HEK293T (cell line): ENCODE measurements at regions not wholly inside any gene's neighbourhood (a gene's known extent, or its start where the extent isn't known, plus 50 kb on each side); places are given as distances from the start of the nearest gene placed in this dataset.

Experiments used
- ARNT ChIP-seq: fragments of 450-650 bp; IDR thresholded peaks from 2 replicates; pipeline ENCODE4 v1.6.1; 2017; ENCODE audit warnings: mild to moderate bottlenecking
- FOXK2 ChIP-seq: fragments of 450-650 bp; IDR thresholded peaks from 2 replicates; pipeline ENCODE4 v1.6.1; 2016; ENCODE audit warnings: mild to moderate bottlenecking
- HDGF ChIP-seq: fragments of 450-650 bp; IDR thresholded peaks from 2 replicates; pipeline ENCODE4 v1.6.1; 2017; ENCODE audit warnings: antibody characterized with exemption, borderline replicate concordance
- ZNF384 ChIP-seq: fragments of 450-650 bp; IDR thresholded peaks from 2 replicates; pipeline ENCODE4 v1.6.1; 2016

GRCh38 chr10:8137726-8138125, 83.2 kb downstream of the GATA3 start:
- no peak for TF ChIP-seq ZNF384
- TF ChIP-seq ARNT: no peak
- no peak for TF ChIP-seq HDGF
- no peak for TF ChIP-seq FOXK2
